HepG2 (cell line): ENCODE measurements at regions not wholly inside any gene's neighbourhood (a gene's known extent, or its start where the extent isn't known, plus 50 kb on each side); places are given as distances from the start of the nearest gene placed in this dataset.
"Not testable (repeated sequence)": the region's sequence is repeated elsewhere in the genome, so short reads cannot be mapped to it uniquely, and the experiment has no call there.

Experiments used
- MBNL3 ChIP-seq: fragments of 250-450 bp; sonication (Bioruptor Pico); conservative IDR thresholded peaks from 2 replicates; pipeline ENCODE4 v1.8.0; 2022; ENCODE audit warnings: mild to moderate bottlenecking, inconsistent platforms
- NR3C1 ChIP-seq: sonication (generic); formaldehyde crosslinking; IDR thresholded peaks from 2 replicates; pipeline ENCODE4 v1.4.0; 2020; ENCODE audit warnings: missing genetic modification reagents
- TBP ChIP-seq: sonication (generic); formaldehyde crosslinking; IDR thresholded peaks from 2 replicates; pipeline ENCODE4 v1.5.0; 2020; ENCODE audit warnings: missing genetic modification reagents

GRCh38 chr3:65120156-65120555 is 432.4 kb upstream of the ADAMTS9 start:
- not testable (repeated sequence) for TF ChIP-seq NR3C1, MBNL3, TBP (CRISPR knock-in tag)
